ENCODE measurements at regions not wholly inside any gene's neighbourhood (a gene's known extent, or its start where the extent isn't known, plus 50 kb on each side); places are given as distances from the start of the nearest gene placed in this dataset.
"Not testable (repeated sequence)": the region's sequence is repeated elsewhere in the genome, so short reads cannot be mapped to it uniquely, and the experiment has no call there.

GRCh38 chr16:10265770-10266615 is 83.8 kb upstream of the GRIN2A start:
- POLR2A ChIA-PET, result interaction anchor here (0.6 kb wide), 1 partner anchor 478 kb away, joined by 3 read pairs; no protein-coding TSS in a partner anchor
- no peak overlapping the region for H3K4me3 ChIP-seq (ENCODE audit: low read depth, low read length)
- no peak for TF ChIP-seq CTCF (IDR thresholded peaks at IDR 0.05; ENCODE audit: insufficient read depth, low read depth, low read length)
- CTCF ChIA-PET, result interaction anchor here (0.6 to 1.0 kb wide), 2 partner anchors 8 to 214 kb away, joined by 3 to 5 read pairs; no protein-coding TSS in a partner anchor
- DNase-seq (ENCODE audit: low read depth), result no peak
- H3K36me3 ChIP-seq (ENCODE audit: control insufficient read depth, insufficient read depth, low read length), result no peaks in the 10 kb centered on the region
- H3K27me3 ChIP-seq (ENCODE audit: control insufficient read depth, insufficient read depth, low read length), result no peaks in the 10 kb centered on the region

GRCh38 chr16:10266809-10267208 is 84.6 kb upstream of the GRIN2A start:
- ChIA-PET POLR2A (interaction anchor here (0.6 kb wide), 1 partner anchor 477 kb away, joined by 3 read pairs; no protein-coding TSS in a partner anchor), CTCF (interaction anchor here (0.6 kb wide), 1 partner anchor 213 kb away, joined by 5 read pairs; no protein-coding TSS in a partner anchor)
- H3K27me3 ChIP-seq (ENCODE audit: control insufficient read depth, insufficient read depth, low read length), result no peaks in the 10 kb centered on the region
- no peak for DNase-seq (ENCODE audit: low read depth)
- no peak for TF ChIP-seq CTCF (IDR thresholded peaks at IDR 0.05; ENCODE audit: insufficient read depth, low read depth, low read length)
- H3K36me3 ChIP-seq (ENCODE audit: control insufficient read depth, insufficient read depth, low read length), result no peaks in the 10 kb centered on the region
- H3K4me3 ChIP-seq (ENCODE audit: low read depth, low read length), result no peak overlapping the region

GRCh38 chr16:10269632-10270031 is 87.4 kb upstream of the GRIN2A start:
- CTCF ChIA-PET, result interaction anchor here (0.7 to 1.0 kb wide), 2 partner anchors 12 to 18 kb away, joined by 3 read pairs; no protein-coding TSS in a partner anchor
- POLR2A ChIA-PET, result no interaction called here
- Histone ChIP-seq H3K4me3 (ENCODE audit: low read depth, low read length) (no peak overlapping the region), H3K27me3 (ENCODE audit: control insufficient read depth, insufficient read depth, low read length) (no peaks in the 10 kb centered on the region), H3K36me3 (ENCODE audit: control insufficient read depth, insufficient read depth, low read length) (no peaks in the 10 kb centered on the region)
- no peak for DNase-seq (ENCODE audit: low read depth)
- TF ChIP-seq CTCF (IDR thresholded peaks at IDR 0.05; ENCODE audit: insufficient read depth, low read depth, low read length), result no peak

- CTCF ChIA-PET; H3K4me3 ChIP-seq (ENCODE audit: low read depth, low read length); H3K27me3 ChIP-seq (ENCODE audit: control insufficient read depth, insufficient read depth, low read length); DNase-seq (ENCODE audit: low read depth); POLR2A ChIA-PET; H3K36me3 ChIP-seq (ENCODE audit: control insufficient read depth, insufficient read depth, low read length): not testable (repeated sequence)
Observed at GRCh38 chr16:10272250-10272854, 90.1 kb upstream of the GRIN2A start.

GRCh38 chr16:10275214-10275996 is 93.2 kb upstream of the GRIN2A start:
- H3K27me3 ChIP-seq (ENCODE audit: control insufficient read depth, insufficient read depth, low read length); CTCF ChIA-PET; DNase-seq (ENCODE audit: low read depth); H3K4me3 ChIP-seq (ENCODE audit: low read depth, low read length); POLR2A ChIA-PET; H3K36me3 ChIP-seq (ENCODE audit: control insufficient read depth, insufficient read depth, low read length): not testable (repeated sequence)

- Histone ChIP-seq H3K4me3 (ENCODE audit: low read depth, low read length) (no peak overlapping the region), H3K36me3 (ENCODE audit: control insufficient read depth, insufficient read depth, low read length) (no peaks in the 10 kb centered on the region), H3K27me3 (ENCODE audit: control insufficient read depth, insufficient read depth, low read length) (no peaks in the 10 kb centered on the region)
- no peak for TF ChIP-seq CTCF (IDR thresholded peaks at IDR 0.05; ENCODE audit: insufficient read depth, low read depth, low read length)
- DNase-seq (ENCODE audit: low read depth), result no peak
- CTCF ChIA-PET, result no interaction called here
- POLR2A ChIA-PET, result no interaction called here
Observed at GRCh38 chr16:10277597-10277996, 95.4 kb upstream of the GRIN2A start.
